Kidney (tissue), 13 donors: ENCODE measurements at regions not wholly inside any gene's neighbourhood (a gene's known extent, or its start where the extent isn't known, plus 50 kb on each side); places are given as distances from the start of the nearest gene placed in this dataset.
"Not testable (repeated sequence)": the region's sequence is repeated elsewhere in the genome, so short reads cannot be mapped to it uniquely, and the experiment has no call there.

Source experiments
- DNase-seq, 5 donors: peaks; one replicate each; pipeline ENCODE4 v3.0.0-alpha.2; 2013 to 2020
- FAIRE-seq: peaks from 2 replicates; lab custom pipeline; 2012; peaks lifted over from hg19 to GRCh38; lab: Jason Lieb, UNC
- H3K27ac ChIP-seq, 2 donors: one replicate each; pipeline ENCODE4 v1.7.0; 2013; ENCODE audit warnings: low read depth in 2 of 2, low read length in 2 of 2, inconsistent platforms in 1 of 2
- H3K27me3 ChIP-seq: one replicate; pipeline ENCODE4 v1.7.1; 2013; ENCODE audit warnings: low read length, inconsistent platforms; ENCODE audit not compliant: control insufficient read depth, insufficient read depth
- H3K36me3 ChIP-seq, 3 donors: one replicate each; pipeline versions ENCODE4 v1.7.0 to v1.7.1; 2013; ENCODE audit warnings: low read length in 3 of 3, control low read depth in 1 of 3, inconsistent platforms in 1 of 3; ENCODE audit not compliant: insufficient read depth in 3 of 3, control insufficient read depth in 2 of 3
- H3K4me1 ChIP-seq, 3 donors: one replicate each; pipeline versions ENCODE4 v1.7.0 to v1.7.1; 2013; ENCODE audit warnings: low read length in 3 of 3, inconsistent platforms in 1 of 3, low read depth in 1 of 3; ENCODE audit not compliant: control insufficient read depth in 2 of 3, insufficient read depth in 2 of 3
- H3K4me3 ChIP-seq, 3 donors: one replicate each; pipeline versions ENCODE4 v1.7.0 to v1.8.1; 2013; ENCODE audit warnings: low read length in 3 of 3, control low read depth in 1 of 3, inconsistent platforms in 1 of 3
- H3K9ac ChIP-seq, 3 donors: one replicate each; pipeline versions ENCODE4 v1.7.0 to v1.7.1; 2013; ENCODE audit warnings: low read length in 3 of 3, control low read depth in 1 of 3, inconsistent platforms in 1 of 3
- H3K9me3 ChIP-seq, 3 donors: one replicate each; pipeline versions ENCODE4 v1.7.0 to v1.7.1; 2013; ENCODE audit warnings: low read length in 3 of 3, control low read depth in 1 of 3, inconsistent platforms in 1 of 3; ENCODE audit not compliant: control insufficient read depth in 2 of 3, insufficient read depth in 1 of 3
- CTCF ChIP-seq: IDR thresholded peaks from 3 replicates; pipeline ENCODE4 v1.5.1; 2012; ENCODE audit warnings: mild to moderate bottlenecking, moderate library complexity, borderline replicate concordance; ENCODE audit not compliant: insufficient read depth; ENCODE audit errors: extremely low read depth
- intact Hi-C: fragments of 100-400 bp; cut with DNase I; formaldehyde crosslinking; loops from one replicate; pipeline ENCODE4 v1.11.1; 2022
- donor health status: control.
- donor health status: control.
- donor health status: control.
- donor health status: control.
- donor health status: control.
- donor health status: DM: yes; HTN: yes; CAD: no.
- donor health status: Normal renal cell carcinoma (clear cell type).

- no peak overlapping the region for H3K9ac ChIP-seq
- no peaks in the 10 kb centered on the region for H3K9me3 ChIP-seq
- no peaks in the 10 kb centered on the region for H3K4me1 ChIP-seq
- no peaks in the 10 kb centered on the region for H3K27me3 ChIP-seq
- intact Hi-C loops, result no loop called here
- H3K4me3 ChIP-seq, result no peak overlapping the region
- DNase-seq (no peak), FAIRE-seq (no peak)
- no peak for TF ChIP-seq CTCF
- H3K36me3 ChIP-seq, result no peaks in the 10 kb centered on the region
- H3K27ac ChIP-seq, result no peak overlapping the region
Observed at GRCh38 chr11:71368966-71369365, 79.2 kb downstream of the DHCR7 start.

GRCh38 chr11:71367756-71368155 is 80.4 kb downstream of the DHCR7 start:
- no peaks in the 10 kb centered on the region for H3K36me3 ChIP-seq
- no peak overlapping the region for H3K27ac ChIP-seq
- FAIRE-seq (no peak), DNase-seq (no peak)
- TF ChIP-seq CTCF, result no peak
- no peak overlapping the region for H3K9ac ChIP-seq
- no peaks in the 10 kb centered on the region for H3K4me1 ChIP-seq
- no peaks in the 10 kb centered on the region for H3K27me3 ChIP-seq
- no peak overlapping the region for H3K4me3 ChIP-seq
- intact Hi-C loops, result no loop called here
- H3K9me3 ChIP-seq, result no peaks in the 10 kb centered on the region

GRCh38 chr11:71367276-71367675 is 80.9 kb downstream of the DHCR7 start:
- H3K4me3 ChIP-seq, H3K4me1 ChIP-seq, H3K9me3 ChIP-seq, H3K36me3 ChIP-seq, H3K9ac ChIP-seq, intact Hi-C loops, DNase-seq, H3K27me3 ChIP-seq, FAIRE-seq, H3K27ac ChIP-seq: not testable (repeated sequence)

- DNase-seq, result no peak
- intact Hi-C loops, result no loop called here
Observed at GRCh38 chr11:71366076-71366475, 82.1 kb downstream of the DHCR7 start.

More at GRCh38 chr11:71366076-71366475, 82.1 kb downstream of the DHCR7 start:
- Histone ChIP-seq H3K4me3 (no peak overlapping the region), H3K9ac (no peak overlapping the region), H3K9me3 (no peaks in the 10 kb centered on the region), H3K4me1 (no peaks in the 10 kb centered on the region), H3K36me3 (no peaks in the 10 kb centered on the region), H3K27me3 (no peaks in the 10 kb centered on the region), H3K27ac (no peak overlapping the region)
- TF ChIP-seq CTCF, result no peak
- no peak for FAIRE-seq
